Hepatocyte (in vitro differentiated cells): ENCODE measurements at regions not wholly inside any gene's neighbourhood (a gene's known extent, or its start where the extent isn't known, plus 50 kb on each side); places are given as distances from the start of the nearest gene placed in this dataset.

Experiments used
- CTCF ChIP-seq: fragments of 200-600 bp; sonication (generic); IDR thresholded peaks from 2 replicates; pipeline ENCODE4 v1.5.1; 2016; ENCODE audit warnings: antibody characterized with exemption, mild to moderate bottlenecking; ENCODE audit not compliant: poor library complexity
- EZH2 ChIP-seq: fragments of 200-600 bp; sonication (generic); IDR thresholded peaks from 2 replicates; pipeline ENCODE4 v1.6.1; 2016; ENCODE audit warnings: antibody characterized with exemption, mild to moderate bottlenecking, borderline replicate concordance

GRCh38 chr9:88604836-88605511, 70.0 kb downstream of the NXNL2 start:
- no peak for TF ChIP-seq CTCF
- TF ChIP-seq EZH2: no peak
